ENCODE measurements at regions not wholly inside any gene's neighbourhood (a gene's known extent, or its start where the extent isn't known, plus 50 kb on each side); places are given as distances from the start of the nearest gene placed in this dataset.

DNA sequence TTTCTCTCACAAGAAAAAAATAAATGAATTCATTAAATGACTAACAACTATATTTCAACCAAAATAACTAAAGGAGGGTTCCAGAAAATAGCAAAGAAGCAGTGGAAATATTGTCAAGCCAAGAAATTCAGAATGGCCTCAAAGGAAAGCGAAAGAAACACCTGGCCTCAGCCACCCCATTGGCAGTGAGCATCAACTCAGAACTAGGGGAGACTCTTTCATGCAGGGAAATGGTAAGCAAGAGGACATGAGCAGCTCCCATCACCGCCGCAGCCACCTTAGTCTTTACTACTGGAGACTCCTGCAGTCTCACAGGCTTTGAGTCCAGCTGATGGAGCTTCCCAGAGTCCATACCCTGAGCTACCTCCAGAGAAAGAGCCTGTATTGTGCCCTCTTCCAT lies 343.9 kb upstream of the GRAMD2B start:
- H3K4me3 Mint-ChIP-seq, result no peak overlapping the region
- no peaks in the 10 kb centered on the region for H3K27me3 Mint-ChIP-seq (ENCODE audit: insufficient read depth, low read depth)
- H3K9me3 Mint-ChIP-seq, result peaks cover 23% of the 10 kb centered on the region
- no peaks in the 10 kb centered on the region for H3K27me3 ChIP-seq
- H4K20me1 ChIP-seq (ENCODE audit: low read depth), result no peaks in the 10 kb centered on the region
- no peaks in the 10 kb centered on the region for H3K36me3 Mint-ChIP-seq
- no peaks in the 10 kb centered on the region for H3K79me2 ChIP-seq (ENCODE audit: low read depth)
- TF ChIP-seq, protein P1, sequence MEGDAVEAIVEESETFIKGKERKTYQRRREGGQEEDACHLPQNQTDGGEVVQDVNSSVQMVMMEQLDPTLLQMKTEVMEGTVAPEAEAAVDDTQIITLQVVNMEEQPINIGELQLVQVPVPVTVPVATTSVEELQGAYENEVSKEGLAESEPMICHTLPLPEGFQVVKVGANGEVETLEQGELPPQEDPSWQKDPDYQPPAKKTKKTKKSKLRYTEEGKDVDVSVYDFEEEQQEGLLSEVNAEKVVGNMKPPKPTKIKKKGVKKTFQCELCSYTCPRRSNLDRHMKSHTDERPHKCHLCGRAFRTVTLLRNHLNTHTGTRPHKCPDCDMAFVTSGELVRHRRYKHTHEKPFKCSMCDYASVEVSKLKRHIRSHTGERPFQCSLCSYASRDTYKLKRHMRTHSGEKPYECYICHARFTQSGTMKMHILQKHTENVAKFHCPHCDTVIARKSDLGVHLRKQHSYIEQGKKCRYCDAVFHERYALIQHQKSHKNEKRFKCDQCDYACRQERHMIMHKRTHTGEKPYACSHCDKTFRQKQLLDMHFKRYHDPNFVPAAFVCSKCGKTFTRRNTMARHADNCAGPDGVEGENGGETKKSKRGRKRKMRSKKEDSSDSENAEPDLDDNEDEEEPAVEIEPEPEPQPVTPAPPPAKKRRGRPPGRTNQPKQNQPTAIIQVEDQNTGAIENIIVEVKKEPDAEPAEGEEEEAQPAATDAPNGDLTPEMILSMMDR (IDR thresholded peaks at IDR 0.05), result no peak
- no peak for TF ChIP-seq EZH2phosphoT487 (IDR thresholded peaks at IDR 0.05)
- TF ChIP-seq EZH2 (IDR thresholded peaks at IDR 0.05), result no peak
- no peak for DNase-seq (ENCODE audit: low spot score)
- H3K4me2 ChIP-seq, result no peak overlapping the region
- no peaks in the 10 kb centered on the region for H3K36me3 ChIP-seq
- H2AFZ ChIP-seq (replicated peaks), result no peak overlapping the region
- H3K4me3 ChIP-seq, result no peak overlapping the region
- no peak overlapping the region for H3K27ac ChIP-seq
- H3K9ac ChIP-seq, result no peak overlapping the region
- no peaks in the 10 kb centered on the region for H3F3A ChIP-seq (ENCODE audit: low read depth)
- peaks cover 9% of the 10 kb centered on the region for H3K9me3 ChIP-seq (ENCODE audit: low read depth)
- no peaks in the 10 kb centered on the region for H3K4me1 ChIP-seq
- no peak overlapping the region for H3K27ac Mint-ChIP-seq
- H3K4me1 Mint-ChIP-seq, result no peaks in the 10 kb centered on the region

DNA sequence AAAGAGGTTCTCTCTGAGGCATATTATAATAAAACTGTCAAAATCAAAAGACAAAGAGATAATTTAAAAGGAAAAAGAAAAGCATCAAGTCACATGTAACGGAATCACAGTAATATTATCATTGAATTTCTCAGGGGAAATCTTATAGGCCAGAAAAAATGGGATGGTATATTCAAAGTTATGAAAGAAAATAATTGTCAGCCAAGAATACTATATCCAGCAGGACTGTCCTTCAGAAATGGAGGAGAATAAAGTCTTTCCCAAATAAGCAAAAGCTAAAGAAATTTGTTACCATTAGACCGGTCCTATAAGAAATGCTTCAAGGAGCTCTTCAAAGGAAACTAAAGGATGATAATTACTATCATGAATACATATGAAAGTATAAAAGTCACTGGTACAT lies 342.0 kb upstream of the GRAMD2B start:
- H3K27me3 Mint-ChIP-seq (ENCODE audit: insufficient read depth, low read depth), result no peaks in the 10 kb centered on the region
- Histone ChIP-seq H3K9ac (no peak overlapping the region), H3K27me3 (no peaks in the 10 kb centered on the region), H3K4me2 (no peak overlapping the region), H4K20me1 (ENCODE audit: low read depth) (no peaks in the 10 kb centered on the region), H3K4me3 (no peak overlapping the region), H3F3A (ENCODE audit: low read depth) (no peaks in the 10 kb centered on the region), H3K79me2 (ENCODE audit: low read depth) (no peaks in the 10 kb centered on the region), H2AFZ (replicated peaks) (no peak overlapping the region), H3K9me3 (ENCODE audit: low read depth) (peaks cover 9% of the 10 kb centered on the region), H3K36me3 (no peaks in the 10 kb centered on the region), H3K4me1 (no peaks in the 10 kb centered on the region), H3K27ac (no peak overlapping the region)
- H3K4me3 Mint-ChIP-seq, result no peak overlapping the region
- TF ChIP-seq EZH2 (IDR thresholded peaks at IDR 0.05) (no peak), EZH2phosphoT487 (IDR thresholded peaks at IDR 0.05) (no peak)
- TF ChIP-seq, protein P1 (IDR thresholded peaks at IDR 0.05), result no peak
- peaks cover 33% of the 10 kb centered on the region for H3K9me3 Mint-ChIP-seq
- H3K4me1 Mint-ChIP-seq, result no peaks in the 10 kb centered on the region
- H3K27ac Mint-ChIP-seq, result no peak overlapping the region
- no peaks in the 10 kb centered on the region for H3K36me3 Mint-ChIP-seq
- DNase-seq (ENCODE audit: low spot score), result no peak

DNA sequence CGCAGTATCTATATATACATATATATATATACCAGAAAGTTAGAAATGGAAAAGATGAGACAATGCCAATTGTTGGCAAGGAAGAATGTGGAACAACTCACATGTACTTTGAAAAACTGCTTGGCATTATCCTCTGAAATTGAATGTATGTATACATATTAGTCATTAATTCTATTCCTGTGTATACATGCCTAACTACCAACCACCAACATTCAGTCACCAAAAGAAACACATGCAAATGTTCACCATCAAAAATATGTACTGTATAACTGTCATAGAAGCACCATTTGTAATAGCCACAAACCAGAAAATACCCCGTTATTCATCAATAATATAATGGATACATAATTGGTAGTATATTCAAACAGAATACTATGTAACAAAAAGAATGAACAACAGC lies 330.2 kb upstream of the GRAMD2B start:
- TF ChIP-seq EZH2phosphoT487 (IDR thresholded peaks at IDR 0.05) (no peak), EZH2 (IDR thresholded peaks at IDR 0.05) (no peak)
- TF ChIP-seq, protein P1 (IDR thresholded peaks at IDR 0.05), result no peak
- Histone ChIP-seq H3K4me3 (no peak overlapping the region), H3K9me3 (ENCODE audit: low read depth) (no peaks in the 10 kb centered on the region), H2AFZ (replicated peaks) (no peak overlapping the region), H3F3A (ENCODE audit: low read depth) (no peaks in the 10 kb centered on the region), H3K27me3 (no peaks in the 10 kb centered on the region), H4K20me1 (ENCODE audit: low read depth) (no peaks in the 10 kb centered on the region), H3K4me2 (no peak overlapping the region), H3K36me3 (no peaks in the 10 kb centered on the region), H3K27ac (no peak overlapping the region), H3K9ac (no peak overlapping the region), H3K4me1 (no peaks in the 10 kb centered on the region), H3K79me2 (ENCODE audit: low read depth) (no peaks in the 10 kb centered on the region)
- Mint-ChIP-seq H3K27ac (no peak overlapping the region), H3K4me1 (no peaks in the 10 kb centered on the region), H3K27me3 (ENCODE audit: insufficient read depth, low read depth) (peaks cover 2% of the 10 kb centered on the region), H3K36me3 (no peaks in the 10 kb centered on the region), H3K9me3 (peaks cover 27% of the 10 kb centered on the region), H3K4me3 (no peak overlapping the region)
- DNase-seq (ENCODE audit: low spot score), result no peak
